HCT116 (cell line): ENCODE measurements at regions not wholly inside any gene's neighbourhood (a gene's known extent, or its start where the extent isn't known, plus 50 kb on each side); places are given as distances from the start of the nearest gene placed in this dataset.

ENCODE experiments used
- ATAC-seq: fragments of 200-7000 bp; cut with Tn5 transposase; 2 replicates; pipeline ENCODE4 v1.9.1; 2020; ENCODE audit warnings: mild to moderate bottlenecking, moderate library complexity
- BruUV-seq: library from RNA; stranded (reverse); fragments of 400-500 nt; replicated peaks from 2 replicates; lab custom pipeline; 2021; lab: Mats Ljungman, UMichigan
- CTCF ChIA-PET: fragments of 300-600 bp; sonication (Branson Sonifier 250); formaldehyde crosslinking; loops from one replicate; lab custom pipeline; 2021; ENCODE audit warnings: antibody characterized with exemption; lab: Charles Lee
- POLR2A ChIA-PET: fragments of 300-600, 350-600 bp; sonication (Branson Sonifier 250); formaldehyde crosslinking; loops from one replicate; lab custom pipeline; 2021; ENCODE audit warnings: antibody characterized with exemption; lab: Charles Lee
- RAD21 ChIA-PET, 2 experiments: fragments of 300-600 bp; sonication (Branson Sonifier 250); formaldehyde crosslinking; loops; one replicate each; lab custom pipeline; 2023; ENCODE audit warnings: low total read pairs in 2 of 2; ENCODE audit not compliant: uncharacterized antibody in 2 of 2, unreplicated experiment in 2 of 2, low non-redundant PET in 1 of 2; lab: Charles Lee
- DNase-seq: peaks from one replicate; pipeline ENCODE4 v3.0.0-alpha.2; 2010; ENCODE audit warnings: low read depth, low spot score
- H2AFZ ChIP-seq: fragments of 200-600 bp; shearing (Covaris generic), sonication (generic); 2 replicates; pipeline ENCODE4 v1.6.1; 2017; ENCODE audit warnings: low read depth, mixed run types, mixed read lengths, antibody characterized with exemption, low read length; ENCODE audit not compliant: poor library complexity, severe bottlenecking
- H3K27ac ChIP-seq: 2 replicates; pipeline ENCODE4 v1.5.1; 2012; ENCODE audit warnings: low read depth, low read length
- H3K27me3 ChIP-seq: fragments of 200-600 bp; sonication (generic); 2 replicates; pipeline ENCODE4 v1.6.1; 2016; ENCODE audit warnings: mixed run types, low read length, mixed read lengths; ENCODE audit not compliant: insufficient read depth
- H3K36me3 ChIP-seq, 2 experiments: fragments of 200-500 bp in 1 of 2; fragments of 200-600 bp in 1 of 2; sonication (Bioruptor generic) in 1 of 2; sonication (generic) in 1 of 2; 2 replicates each; pipeline versions ENCODE4 v1.5.1 to v1.6.1; 2014 to 2016; ENCODE audit warnings: low read length in 2 of 2, inconsistent platforms in 1 of 2, mixed read lengths in 1 of 2, mixed run types in 1 of 2; ENCODE audit not compliant: insufficient read depth in 2 of 2, control insufficient read depth in 1 of 2
- H3K4me1 ChIP-seq, 2 experiments: fragments of 200-600 bp in 1 of 2; sonication (generic) in 1 of 2; 2 replicates each; pipeline versions ENCODE4 v1.5.1 to v1.6.1; 2012 to 2017; ENCODE audit warnings: low read length in 2 of 2, inconsistent platforms in 1 of 2, mild to moderate bottlenecking in 1 of 2, mixed read lengths in 1 of 2, mixed run types in 1 of 2, moderate library complexity in 1 of 2; ENCODE audit not compliant: insufficient read depth in 2 of 2, control insufficient read depth in 1 of 2
- H3K4me2 ChIP-seq: fragments of 200-600 bp; sonication (generic); 2 replicates; pipeline ENCODE4 v1.6.1; 2017; ENCODE audit warnings: mixed run types, low read length, mixed read lengths
- H3K4me3 ChIP-seq, 2 experiments: fragments of 200-600 bp in 1 of 2; sonication (generic) in 1 of 2; replicated peaks in 1 of 2; 2 replicates each; pipeline ENCODE4 v1.5.1; 2011 to 2016; ENCODE audit warnings: low read length in 2 of 2, control low read depth in 1 of 2, low read depth in 1 of 2, mild to moderate bottlenecking in 1 of 2, mixed read lengths in 1 of 2, mixed run types in 1 of 2
- H3K79me2 ChIP-seq: fragments of 200-600 bp; sonication (generic); 2 replicates; pipeline ENCODE4 v1.6.1; 2017; ENCODE audit warnings: mild to moderate bottlenecking, mixed run types, low read length, moderate library complexity, mixed read lengths; ENCODE audit not compliant: insufficient read depth
- H3K9ac ChIP-seq: fragments of 200-600 bp; sonication (generic); 2 replicates; pipeline ENCODE4 v1.6.1; 2016; ENCODE audit warnings: low read length, mixed read lengths
- H3K9me2 ChIP-seq: fragments of 200-600 bp; sonication (generic), shearing (Covaris generic); 2 replicates; pipeline ENCODE4 v1.6.1; 2017; ENCODE audit warnings: mixed run types, mild to moderate bottlenecking, moderate library complexity; ENCODE audit not compliant: insufficient read depth
- H3K9me3 ChIP-seq, 2 experiments: fragments of 200-500 bp in 1 of 2; fragments of 200-600 bp in 1 of 2; sonication (Bioruptor generic) in 1 of 2; sonication (generic) in 1 of 2; 2 replicates each; pipeline ENCODE4 v1.6.1; 2014 to 2017; ENCODE audit warnings: low read length in 2 of 2, mixed read lengths in 2 of 2, inconsistent platforms in 1 of 2, low read depth in 1 of 2, mild to moderate bottlenecking in 1 of 2, mixed run types in 1 of 2, moderate library complexity in 1 of 2; ENCODE audit not compliant: control insufficient read depth in 1 of 2, insufficient read depth in 1 of 2
- H4K20me1 ChIP-seq: fragments of 200-600 bp; sonication (generic), shearing (Covaris generic); 2 replicates; pipeline ENCODE4 v1.6.1; 2017; ENCODE audit warnings: mixed run types, mild to moderate bottlenecking, moderate library complexity; ENCODE audit not compliant: insufficient read depth
- ATF3 ChIP-seq: IDR thresholded peaks from 2 replicates; pipeline ENCODE4 v1.6.1; 2012
- CEBPB ChIP-seq: IDR thresholded peaks from 2 replicates; pipeline ENCODE4 v1.6.1; 2012; ENCODE audit warnings: low read depth
- CTCF ChIP-seq, 3 experiments: fragments of 200-600 bp in 1 of 3; sonication (generic) in 1 of 3; IDR thresholded peaks in 2 of 3; conservative IDR thresholded peaks in 1 of 3; 2 replicates each; pipeline ENCODE4 v1.5.1; 2012 to 2017; ENCODE audit warnings: low read depth in 2 of 3, low read length in 2 of 3, antibody characterized with exemption in 1 of 3, borderline replicate concordance in 1 of 3, control low read depth in 1 of 3, mild to moderate bottlenecking in 1 of 3, mixed read lengths in 1 of 3, mixed run types in 1 of 3, moderate library complexity in 1 of 3; ENCODE audit not compliant: insufficient read depth in 1 of 3
- EGR1 ChIP-seq: IDR thresholded peaks from 2 replicates; pipeline ENCODE4 v1.6.1; 2012; ENCODE audit warnings: low read depth
- EZH2 ChIP-seq: fragments of 200-600 bp; sonication (generic); IDR thresholded peaks from 2 replicates; pipeline ENCODE4 v1.6.1; 2017; ENCODE audit warnings: antibody characterized with exemption, mixed run types
- EZH2phosphoT487 ChIP-seq: fragments of 200-600 bp; IDR thresholded peaks from 2 replicates; pipeline ENCODE4 v1.6.1; 2018; ENCODE audit warnings: antibody characterized with exemption, borderline replicate concordance
- MAX ChIP-seq: IDR thresholded peaks from 2 replicates; pipeline ENCODE4 v1.6.1; 2012
- SP1 ChIP-seq: IDR thresholded peaks from 2 replicates; pipeline ENCODE4 v1.6.1; 2012; ENCODE audit warnings: low read depth
- TCF7L2 ChIP-seq: IDR thresholded peaks from 2 replicates; pipeline ENCODE4 v1.7.0; 2011; ENCODE audit warnings: borderline replicate concordance, inconsistent platforms; ENCODE audit not compliant: insufficient read depth, insufficient read length; ENCODE audit errors: extremely low read depth
- ZBTB33 ChIP-seq: IDR thresholded peaks from 2 replicates; pipeline ENCODE4 v1.6.1; 2011; ENCODE audit warnings: mild to moderate bottlenecking, low read length, moderate library complexity; ENCODE audit not compliant: insufficient replicate concordance; ENCODE audit errors: extremely low read depth
- ZFX ChIP-seq: fragments of 450-650 bp; IDR thresholded peaks from 2 replicates; pipeline ENCODE4 v1.6.1; 2017
- ZNF274 ChIP-seq: fragments of 200-500 bp; sonication (Bioruptor generic); IDR thresholded peaks from 2 replicates; pipeline ENCODE4 v1.6.1; 2014; ENCODE audit warnings: mild to moderate bottlenecking, low read depth, low read length, inconsistent platforms
- intact Hi-C: fragments of 100-400 bp; cut with micrococcal nuclease; formaldehyde crosslinking; loops from 2 replicates; pipeline ENCODE4 v1.10.0; 2022

GRCh38 chr12:91959220-91959619 lies 186.4 kb downstream of the BTG1 start (continued):
- TF ChIP-seq ATF3 (no peak), ZNF274 (no peak), CTCF (IDR thresholded peaks at IDR 0.05 in 2 of 3, conservative IDR thresholded peaks at IDR 0.05 in 1 of 3; ENCODE audit: borderline replicate concordance in 1 of 3, insufficient read depth in 1 of 3, low read depth in 2 of 3, low read length in 2 of 3) (no peak)
- TF ChIP-seq, all 23 proteins: peak for 0

GRCh38 chr12:91958816-91959215 lies 186.8 kb downstream of the BTG1 start:
- no peak overlapping the region for H3K9ac ChIP-seq
- no peaks in the 10 kb centered on the region for H3K9me2 ChIP-seq
- H3K4me1 ChIP-seq, result no peaks in the 10 kb centered on the region
- H2AFZ ChIP-seq, result no peak overlapping the region
- no peak overlapping the region for H3K27ac ChIP-seq
- H4K20me1 ChIP-seq, result no peaks in the 10 kb centered on the region
- no peak overlapping the region for H3K4me3 ChIP-seq
- ChIA-PET POLR2A (no interaction called here), RAD21 (no interaction called here), CTCF (no interaction called here)
- no TSS peak for BruUV-seq
- DNase-seq (no peak), ATAC-seq (no peak)
- H3K79me2 ChIP-seq, result no peaks in the 10 kb centered on the region
- no peaks in the 10 kb centered on the region for H3K9me3 ChIP-seq
- intact Hi-C loops, result no loop called here
- H3K27me3 ChIP-seq, result no peaks in the 10 kb centered on the region
- H3K36me3 ChIP-seq, result no peaks in the 10 kb centered on the region
- no peak for TF ChIP-seq EGR1
- no peak for TF ChIP-seq CTCF (IDR thresholded peaks at IDR 0.05 in 2 of 3, conservative IDR thresholded peaks at IDR 0.05 in 1 of 3; ENCODE audit: borderline replicate concordance in 1 of 3, insufficient read depth in 1 of 3, low read depth in 2 of 3, low read length in 2 of 3)
- TF ChIP-seq TCF7L2, result no peak
- TF ChIP-seq MAX, result no peak
- TF ChIP-seq CEBPB, result no peak
- TF ChIP-seq ZBTB33, result no peak
- TF ChIP-seq ATF3, result no peak
- no peak for TF ChIP-seq ZFX
- TF ChIP-seq EZH2, result no peak
- TF ChIP-seq SP1, result no peak
- no peak for TF ChIP-seq EZH2phosphoT487
- no peak overlapping the region for H3K4me2 ChIP-seq
